Left ventricle myocardium superior (tissue), 1 donor: ENCODE measurements at regions not wholly inside any gene's neighbourhood (a gene's known extent, or its start where the extent isn't known, plus 50 kb on each side); places are given as distances from the start of the nearest gene placed in this dataset.

Experiments used
- ATAC-seq: fragments of 200-7000 bp; cut with Tn5 transposase; one replicate; pipeline ENCODE4 v1.9.1; 2020; ENCODE audit warnings: mild to moderate bottlenecking, moderate library complexity
- DNase-seq: peaks from one replicate; pipeline ENCODE4 v3.0.0-alpha.2; 2020
- intact Hi-C: fragments of 100-400 bp; cut with micrococcal nuclease; formaldehyde crosslinking; loops from one replicate; pipeline ENCODE4 v1.11.0; 2022
- donor health status: DM: no; HTN: yes; CAD: no; lungs with severe emphysema.

DNA sequence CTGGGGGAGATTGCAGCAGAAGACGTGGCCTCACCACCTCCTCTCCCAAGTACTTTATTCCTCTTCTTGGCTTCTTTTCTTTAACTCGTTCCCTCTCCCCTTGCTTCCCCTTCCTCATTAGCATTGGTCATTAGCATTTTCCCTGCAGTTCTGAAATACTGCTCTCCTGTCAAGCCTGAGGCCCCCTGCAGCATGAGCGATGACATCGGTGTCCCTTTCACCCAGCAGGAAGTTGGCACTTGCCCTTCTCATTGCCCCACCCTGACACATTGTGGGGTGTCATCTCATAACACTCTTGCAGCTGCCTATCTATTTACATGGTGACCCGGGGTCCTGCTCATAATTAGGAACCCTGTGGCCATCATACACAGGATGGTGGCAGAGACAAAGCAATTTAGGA lies 167.1 kb downstream of the ARRDC4 start:
- ATAC-seq: no peak
- intact Hi-C loops: no loop called here
- no peak for DNase-seq

DNA sequence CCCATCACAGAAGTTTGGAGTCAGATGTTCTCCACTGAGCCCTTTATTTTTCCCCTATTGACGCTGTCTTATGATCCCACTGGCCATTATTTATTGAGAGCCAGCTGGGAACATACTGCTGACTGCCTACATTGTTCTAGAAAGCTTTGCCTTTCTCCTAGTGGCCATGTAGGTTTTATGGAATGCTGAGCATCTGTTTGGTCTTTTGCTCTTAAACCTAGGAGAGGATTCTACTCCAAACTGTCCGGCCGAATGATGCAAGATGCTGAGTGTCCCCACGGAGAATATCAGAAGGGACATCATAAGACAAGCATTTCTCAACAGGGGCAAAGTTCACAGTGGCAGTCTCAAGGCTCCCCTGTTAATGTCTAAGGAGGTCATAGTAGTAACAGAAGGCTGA lies 171.4 kb downstream of the ARRDC4 start:
- ATAC-seq: no peak
- intact Hi-C loops: no loop called here
- DNase-seq: no peak

DNA sequence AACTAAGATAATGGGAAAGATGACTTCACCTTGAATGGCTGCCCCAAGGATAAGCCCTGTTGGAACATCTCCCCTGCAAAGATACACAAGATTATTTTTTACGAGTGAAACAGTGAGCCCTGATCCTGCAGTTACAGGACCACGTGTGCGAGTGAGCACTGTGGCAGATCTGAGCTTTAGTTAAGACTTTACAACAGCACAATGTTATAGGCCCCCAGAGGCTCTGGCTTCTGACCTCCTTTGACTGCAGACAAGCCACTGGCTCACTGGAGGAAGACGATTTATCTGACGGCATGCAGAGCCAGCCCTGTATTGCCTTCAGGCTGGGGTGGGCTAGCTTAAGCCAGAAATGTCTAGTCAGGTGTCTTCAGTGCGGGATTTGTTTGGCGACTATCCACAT lies 174.4 kb downstream of the ARRDC4 start:
- DNase-seq (no peak), ATAC-seq (no peak)
- intact Hi-C loops: no loop called here

DNA sequence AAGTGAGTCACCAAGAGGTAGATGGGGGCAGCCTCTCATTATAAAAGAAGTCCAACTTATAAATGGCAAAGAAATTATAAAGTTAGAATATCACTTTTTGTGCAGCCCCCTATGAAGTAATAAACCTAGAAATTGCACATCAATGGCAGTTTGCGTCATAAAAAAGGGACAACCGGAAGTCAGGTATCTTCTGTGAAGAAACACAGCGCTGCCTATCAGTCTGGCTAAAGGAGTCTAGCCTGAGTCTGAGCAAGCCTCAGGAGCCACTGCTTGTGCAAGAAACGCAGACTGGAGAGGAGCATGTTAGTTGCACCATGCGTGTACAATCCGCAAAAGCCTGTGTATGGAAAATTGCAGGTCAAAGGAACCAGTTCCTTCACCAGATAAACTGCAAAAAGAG lies 178.4 kb downstream of the ARRDC4 start:
- DNase-seq: no peak
- intact Hi-C loops: no loop called here
- no peak for ATAC-seq

DNA sequence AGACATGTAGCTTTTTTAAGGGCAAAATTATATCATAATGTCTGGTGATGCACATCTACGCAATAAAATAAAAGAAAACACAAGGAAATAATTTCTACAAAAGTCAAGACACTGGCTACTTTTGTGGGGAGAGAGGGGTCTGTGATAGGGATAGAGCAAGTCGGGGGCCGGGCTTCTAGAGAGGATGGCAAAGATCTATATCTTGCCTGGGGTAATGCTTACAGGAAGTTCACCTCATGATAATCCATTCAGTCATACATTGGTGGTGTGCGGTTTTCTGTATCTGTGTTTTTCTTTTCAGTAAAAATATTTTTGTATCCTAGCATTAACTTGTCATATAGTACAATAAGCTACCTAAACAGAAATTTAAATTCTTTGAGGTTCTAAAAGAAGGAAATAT lies 178.8 kb downstream of the ARRDC4 start:
- intact Hi-C loops: no loop called here
- no peak for DNase-seq
- no peak for ATAC-seq

DNA sequence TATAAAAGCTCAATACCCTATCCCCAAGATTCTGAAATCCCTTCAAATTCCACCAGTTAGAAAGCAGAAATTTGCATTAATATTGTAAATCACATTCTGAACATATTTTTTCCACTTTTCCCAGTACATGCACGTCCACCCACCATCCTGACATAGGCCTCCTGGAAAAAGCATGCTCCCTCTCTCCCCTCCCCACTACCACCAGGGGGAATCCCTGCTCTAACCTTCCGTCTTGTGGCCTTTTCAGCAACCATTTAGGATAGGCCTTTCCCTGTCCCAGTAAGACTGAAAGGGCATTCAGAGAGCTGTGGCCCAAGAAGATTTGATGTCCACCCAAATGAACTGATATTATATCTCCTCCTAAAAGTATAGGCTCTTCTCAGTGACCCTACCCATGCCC lies 182.1 kb downstream of the ARRDC4 start:
- DNase-seq: no peak
- intact Hi-C loops: loop anchor here (2.0 kb wide), 1 partner anchor 70 kb away; no protein-coding TSS in a partner anchor
- ATAC-seq: no peak

DNA sequence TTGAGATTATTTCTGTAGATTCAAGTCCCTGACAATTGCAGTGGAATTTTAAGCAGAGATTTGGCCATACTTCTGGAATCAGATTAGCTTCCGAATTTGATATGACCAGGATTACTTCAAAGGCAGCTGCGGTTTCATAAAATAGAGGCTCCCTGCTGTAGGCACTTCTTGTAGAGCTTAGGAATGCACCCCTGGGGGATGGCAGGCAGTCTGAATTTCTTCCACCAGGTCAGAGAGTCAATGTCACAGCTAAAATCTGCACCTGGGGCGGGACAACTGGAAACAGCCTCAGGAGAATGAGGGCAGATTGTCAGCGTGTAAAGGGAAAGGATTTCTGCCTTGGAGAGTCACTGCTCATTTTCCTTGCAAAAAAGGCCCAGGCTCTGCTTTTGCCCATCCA lies 182.6 kb downstream of the ARRDC4 start:
- intact Hi-C loops: loop anchor here (2.0 kb wide), 1 partner anchor 70 kb away; no protein-coding TSS in a partner anchor
- DNase-seq: no peak
- ATAC-seq: no peak

DNA sequence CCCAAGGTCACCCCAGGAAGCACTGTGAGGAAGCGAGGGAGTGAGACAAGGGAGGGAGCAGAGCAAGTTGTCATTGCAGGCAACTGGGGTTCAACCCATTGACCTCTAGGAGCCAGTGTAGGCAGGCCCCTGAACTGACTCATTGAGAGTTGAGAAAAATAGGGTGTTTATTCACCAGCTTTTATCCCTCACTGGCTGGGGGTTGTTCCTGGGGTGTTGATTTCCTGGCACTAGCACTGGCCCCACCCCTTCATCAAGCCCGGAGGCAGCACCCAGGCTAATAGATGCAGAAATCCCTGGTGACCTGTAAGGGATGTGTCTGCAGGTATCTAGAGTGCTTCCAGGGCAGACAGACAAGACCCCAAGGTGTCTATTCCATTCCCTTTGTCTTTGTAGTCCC lies 183.9 kb downstream of the ARRDC4 start:
- ATAC-seq: no peak
- intact Hi-C loops: no loop called here

DNA sequence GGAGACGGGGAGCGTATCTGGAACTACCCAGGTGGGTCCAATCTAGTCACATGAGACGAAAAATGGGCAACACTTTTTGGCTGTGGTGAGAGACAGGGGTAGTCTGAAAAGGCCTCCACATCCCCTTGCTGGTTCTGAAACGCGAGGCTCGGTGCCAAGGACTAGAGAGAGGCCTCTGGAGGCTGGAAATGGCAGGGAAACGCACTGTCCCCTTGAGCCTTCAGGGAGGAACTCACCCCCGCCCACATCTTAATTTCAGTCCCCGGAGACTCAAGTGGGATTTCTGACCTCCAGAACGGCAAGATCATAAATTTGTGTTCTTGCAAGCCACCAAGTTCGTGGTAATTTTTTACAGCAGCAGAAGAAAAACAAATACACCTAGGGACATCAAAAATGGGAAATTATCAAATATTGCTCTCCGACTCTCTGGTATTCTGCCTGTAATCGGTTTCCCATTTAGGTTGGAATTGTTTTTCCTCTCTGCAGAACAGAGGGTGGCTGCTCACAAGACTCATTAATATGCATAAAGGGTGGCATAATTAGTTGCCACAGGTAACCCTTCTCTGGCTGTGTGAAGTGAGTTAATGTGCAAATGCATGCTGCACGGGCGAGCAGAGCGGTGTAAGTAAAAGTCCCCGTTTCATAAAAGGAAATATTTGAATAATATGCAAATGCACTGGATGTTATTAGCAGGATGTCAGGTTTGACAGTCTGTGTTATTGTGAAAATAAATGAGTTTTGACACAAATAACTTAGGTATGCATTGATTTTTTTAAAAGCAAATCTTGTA lies 185.7 kb downstream of the ARRDC4 start:
- DNase-seq (no peak), ATAC-seq (no peak)
- intact Hi-C loops: no loop called here

More for the DNA sequence above, 183.9 kb downstream of the ARRDC4 start:
- no peak for DNase-seq

DNA sequence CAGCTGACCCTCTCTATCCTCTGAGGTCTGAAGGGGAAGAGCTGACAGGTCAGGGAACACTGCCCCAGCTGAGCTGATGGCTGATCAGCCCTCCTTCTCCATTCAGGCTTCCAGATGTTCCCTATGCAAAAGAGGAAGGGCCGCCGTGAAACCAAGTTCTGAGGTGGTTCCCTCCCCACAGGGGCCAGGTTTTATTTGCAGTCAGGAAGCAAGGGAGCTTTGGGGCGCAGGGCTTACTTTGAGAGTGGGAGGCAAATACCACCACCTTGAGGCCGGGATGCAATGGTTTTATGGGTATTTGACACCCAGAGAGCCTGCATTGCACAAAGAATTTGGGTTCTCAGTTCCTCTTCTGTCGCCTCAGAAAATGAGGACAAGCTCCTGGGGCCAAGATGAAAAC lies 186.9 kb downstream of the ARRDC4 start:
- ATAC-seq (no peak), DNase-seq (no peak)
- intact Hi-C loops: no loop called here

GRCh38 chr15:98150084-98150483 lies 189.6 kb downstream of the ARRDC4 start:
- intact Hi-C loops: no loop called here
- DNase-seq (no peak), ATAC-seq (no peak)

- intact Hi-C loops: no loop called here
- DNase-seq: no peak
- ATAC-seq: no peak
These were observed 190.0 kb downstream of the ARRDC4 start for GRCh38 chr15:98150536-98150935.

- intact Hi-C loops: no loop called here
- ATAC-seq: no peak
- DNase-seq: no peak
These were observed 190.6 kb downstream of the ARRDC4 start for GRCh38 chr15:98151096-98151495.

DNA sequence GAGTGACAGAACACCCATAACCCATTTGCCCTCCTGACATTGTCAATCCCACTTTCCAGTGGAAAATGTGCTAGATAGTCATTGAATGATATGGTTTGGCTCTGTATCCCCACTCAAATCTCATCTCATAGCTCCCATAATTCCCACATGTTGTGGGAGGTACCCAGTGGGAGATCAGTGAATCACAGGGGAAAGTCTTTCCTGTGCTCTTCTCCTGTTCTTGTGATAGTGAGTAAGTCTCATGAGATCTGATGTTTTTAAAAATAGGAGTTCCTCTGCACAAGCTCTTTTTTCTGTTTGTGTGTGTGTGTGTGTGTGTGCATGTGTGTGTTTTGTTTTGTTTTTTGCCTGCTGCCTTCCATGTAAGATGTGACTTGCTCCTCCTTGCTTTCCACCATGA lies 191.7 kb downstream of the ARRDC4 start:
- intact Hi-C loops: no loop called here
- ATAC-seq (no peak), DNase-seq (no peak)

GRCh38 chr15:98154863-98155262 lies 194.4 kb downstream of the ARRDC4 start:
- no peak for ATAC-seq
- intact Hi-C loops: no loop called here
- no peak for DNase-seq

DNA sequence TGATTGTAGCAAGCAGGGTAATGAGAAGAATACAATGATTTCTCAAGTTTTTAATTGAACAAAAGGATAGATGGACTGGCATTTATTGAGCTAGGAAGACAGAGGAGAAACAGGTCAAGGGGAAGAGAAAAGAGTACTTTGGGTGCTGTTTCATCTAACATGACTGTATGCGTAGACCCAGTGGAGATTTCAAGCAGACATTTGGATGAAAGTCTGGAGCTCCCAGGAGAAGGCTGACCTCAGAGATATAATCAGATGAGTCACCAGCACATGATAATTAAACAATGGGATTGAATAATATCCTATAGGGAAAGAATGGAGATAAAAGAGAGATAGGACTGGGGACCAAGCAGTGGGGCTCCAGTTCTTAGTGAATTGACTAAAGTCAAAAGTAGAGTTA lies 194.9 kb downstream of the ARRDC4 start:
- intact Hi-C loops: no loop called here
- no peak for ATAC-seq
- no peak for DNase-seq

- DNase-seq (no peak), ATAC-seq (no peak)
- intact Hi-C loops: no loop called here
These were observed 199.7 kb downstream of the ARRDC4 start for GRCh38 chr15:98160236-98160635.

DNA sequence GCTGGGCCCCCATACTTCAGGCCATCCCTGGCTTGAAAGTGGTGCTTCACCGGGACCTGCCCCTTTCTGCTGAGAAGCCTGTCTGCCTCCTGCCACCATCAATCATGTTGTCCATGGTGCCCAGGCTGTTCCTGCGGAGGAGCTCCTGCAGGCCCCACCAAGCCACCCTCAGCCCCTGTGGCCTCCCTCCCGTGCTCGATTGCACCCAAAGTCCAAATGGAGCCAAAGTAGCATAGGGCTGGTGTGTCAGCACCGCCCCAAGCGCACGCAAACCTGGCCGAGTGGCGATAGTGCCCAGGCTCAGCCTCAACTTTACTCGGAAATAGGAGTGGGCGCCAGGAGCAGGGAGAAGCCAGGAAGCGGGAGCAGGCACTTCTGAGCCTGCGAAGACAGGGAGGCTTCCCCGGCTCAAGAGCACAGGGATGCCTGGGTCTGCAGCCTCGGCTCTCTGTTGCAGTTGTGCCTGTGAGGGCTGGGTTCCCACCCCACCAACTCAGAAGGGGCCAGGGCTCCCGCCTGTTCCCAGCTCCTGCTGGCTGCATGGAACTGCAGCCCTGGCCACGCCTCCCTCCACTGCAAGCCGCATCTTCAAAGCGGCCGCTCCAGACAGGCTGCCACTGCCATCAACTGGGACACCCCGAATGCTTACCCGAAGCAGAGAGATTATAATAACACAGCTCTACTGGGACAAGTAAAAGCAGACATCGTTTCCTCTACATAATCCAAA lies 203.0 kb downstream of the ARRDC4 start:
- no peak for ATAC-seq
- DNase-seq: no peak
- intact Hi-C loops: no loop called here

- no peak for ATAC-seq
- no peak for DNase-seq
- intact Hi-C loops: no loop called here
These were observed 204.1 kb downstream of the ARRDC4 start for GRCh38 chr15:98164571-98164970.

DNA sequence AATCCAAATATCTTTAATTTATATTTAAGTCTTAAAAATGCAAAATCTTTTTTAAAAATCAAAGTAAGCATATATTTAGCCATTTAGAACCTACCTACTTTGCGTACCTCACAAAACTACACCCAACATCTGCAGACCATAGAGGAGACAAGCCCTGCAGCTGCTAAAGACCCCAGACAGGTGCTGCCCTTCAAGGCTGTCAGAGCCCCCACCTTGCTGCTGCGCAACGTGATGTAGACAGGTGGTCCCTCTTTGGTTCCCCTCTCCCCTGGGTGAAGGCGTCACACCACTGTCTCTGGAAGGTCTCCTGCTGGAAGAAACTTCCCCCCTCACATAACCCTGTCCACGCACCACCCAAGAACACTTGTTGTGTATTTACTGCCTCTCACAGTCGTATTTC lies 204.5 kb downstream of the ARRDC4 start:
- intact Hi-C loops: no loop called here
- ATAC-seq: no peak
- no peak for DNase-seq

DNA sequence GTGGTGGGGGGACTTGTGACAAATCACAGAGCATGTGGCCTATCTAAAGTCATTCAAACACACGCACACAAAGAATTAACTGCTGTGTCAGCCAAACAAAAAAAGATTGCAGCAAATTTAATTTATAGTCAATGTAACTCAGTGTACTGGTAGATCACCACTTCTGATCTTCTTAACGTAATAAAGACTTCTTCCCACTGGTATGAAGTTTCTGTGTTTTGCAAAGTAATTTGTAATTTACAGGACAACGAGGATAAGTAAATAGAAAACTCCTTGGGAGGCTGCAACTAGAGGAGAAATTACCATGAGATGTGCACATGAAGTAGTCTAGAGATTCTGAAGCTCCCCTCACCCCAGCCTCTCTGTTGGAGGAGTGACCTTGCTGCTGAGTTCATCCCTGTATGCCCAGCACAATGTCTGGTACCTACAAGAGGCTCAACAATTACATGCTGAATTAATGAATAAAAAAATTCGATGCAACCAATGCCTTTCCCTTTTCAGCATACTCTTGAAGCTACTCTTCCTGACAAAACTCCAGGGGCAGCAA lies 207.3 kb downstream of the ARRDC4 start:
- intact Hi-C loops: no loop called here
- DNase-seq: no peak

More for the DNA sequence above, 207.3 kb downstream of the ARRDC4 start:
- no peak for ATAC-seq
